K562 (cell line): ENCODE measurements at regions not wholly inside any gene's neighbourhood (a gene's known extent, or its start where the extent isn't known, plus 50 kb on each side); places are given as distances from the start of the nearest gene placed in this dataset.

Source experiments
- HCFC1 ChIP-seq: IDR thresholded peaks from 2 replicates; pipeline ENCODE4 v1.6.1; 2012; ENCODE audit warnings: low read depth, low read length, improper control_type of control experiment
- RBM14 ChIP-seq: fragments of 200-400 bp; formaldehyde crosslinking; IDR thresholded peaks from 2 replicates; pipeline ENCODE4 v1.6.1; 2018; ENCODE audit warnings: low read depth, mild to moderate bottlenecking, low read length, moderate library complexity, borderline replicate concordance; ENCODE audit not compliant: insufficient read depth
- RUNX1 ChIP-seq: sonication (generic); IDR thresholded peaks from 2 replicates; pipeline ENCODE4 v1.6.1; 2016; ENCODE audit warnings: antibody characterized with exemption, low read depth
- SIX5 ChIP-seq, 2 experiments: IDR thresholded peaks; 2 replicates each; pipeline ENCODE4 v1.6.1; 2011; ENCODE audit warnings: low read length in 2 of 2, borderline replicate concordance in 1 of 2, low read depth in 1 of 2, mild to moderate bottlenecking in 1 of 2, moderate library complexity in 1 of 2; ENCODE audit not compliant: insufficient read depth in 1 of 2
- ZKSCAN8 ChIP-seq: fragments of 200-800 bp; sonication (Bioruptor generic); IDR thresholded peaks from 2 replicates; pipeline ENCODE4 v1.6.1; 2016; ENCODE audit warnings: missing genetic modification characterization, missing compliant biosample characterization
- TF ChIP-seq, protein P1 (sequence below): fragments of 250-450 bp; sonication (Bioruptor Pico); IDR thresholded peaks from 2 replicates; pipeline ENCODE4 v1.8.0; 2022; ENCODE audit warnings: inconsistent platforms, mild to moderate bottlenecking, moderate library complexity, borderline replicate concordance
- TF ChIP-seq, protein P2 (sequence below): sonication (generic); formaldehyde crosslinking; IDR thresholded peaks from 2 replicates; pipeline ENCODE4 v1.8.0; 2023; ENCODE audit warnings: missing genetic modification reagents, mild to moderate bottlenecking, borderline replicate concordance

DNA sequence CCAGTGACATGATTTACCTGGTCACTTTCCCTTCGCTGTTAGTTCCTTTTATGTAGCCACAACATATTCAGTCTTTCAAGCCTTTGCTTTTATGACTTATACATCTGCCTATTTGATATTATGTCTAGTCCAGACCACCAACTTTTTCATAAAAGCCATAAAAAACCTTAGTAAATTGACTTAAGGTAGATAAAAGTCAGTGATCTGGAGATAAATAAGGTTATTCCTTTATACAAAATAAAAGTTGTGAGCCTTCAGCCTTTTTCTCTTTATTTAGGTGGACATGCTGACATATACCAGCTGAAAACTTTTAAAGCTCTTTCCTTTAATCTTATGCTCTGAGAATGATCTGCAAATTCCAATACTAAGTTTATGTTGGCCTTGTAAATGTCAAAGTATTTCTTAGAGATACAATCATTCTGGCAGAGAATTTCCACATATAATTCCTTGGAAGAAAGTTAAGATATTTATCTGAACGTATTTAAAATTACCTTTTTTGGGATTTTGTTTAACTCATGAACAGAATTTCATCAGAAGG lies 690.4 kb upstream of the CHORDC1 start (continued):
- TF ChIP-seq, protein P1, sequence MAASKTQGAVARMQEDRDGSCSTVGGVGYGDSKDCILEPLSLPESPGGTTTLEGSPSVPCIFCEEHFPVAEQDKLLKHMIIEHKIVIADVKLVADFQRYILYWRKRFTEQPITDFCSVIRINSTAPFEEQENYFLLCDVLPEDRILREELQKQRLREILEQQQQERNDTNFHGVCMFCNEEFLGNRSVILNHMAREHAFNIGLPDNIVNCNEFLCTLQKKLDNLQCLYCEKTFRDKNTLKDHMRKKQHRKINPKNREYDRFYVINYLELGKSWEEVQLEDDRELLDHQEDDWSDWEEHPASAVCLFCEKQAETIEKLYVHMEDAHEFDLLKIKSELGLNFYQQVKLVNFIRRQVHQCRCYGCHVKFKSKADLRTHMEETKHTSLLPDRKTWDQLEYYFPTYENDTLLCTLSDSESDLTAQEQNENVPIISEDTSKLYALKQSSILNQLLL (CRISPR knock-in tag): no peak
- no peak for TF ChIP-seq SIX5 (IDR thresholded peaks at IDR 0.05; ENCODE audit: borderline replicate concordance in 1 of 2, insufficient read depth in 1 of 2, low read depth in 1 of 2, low read length in 2 of 2)
- TF ChIP-seq, protein P2, sequence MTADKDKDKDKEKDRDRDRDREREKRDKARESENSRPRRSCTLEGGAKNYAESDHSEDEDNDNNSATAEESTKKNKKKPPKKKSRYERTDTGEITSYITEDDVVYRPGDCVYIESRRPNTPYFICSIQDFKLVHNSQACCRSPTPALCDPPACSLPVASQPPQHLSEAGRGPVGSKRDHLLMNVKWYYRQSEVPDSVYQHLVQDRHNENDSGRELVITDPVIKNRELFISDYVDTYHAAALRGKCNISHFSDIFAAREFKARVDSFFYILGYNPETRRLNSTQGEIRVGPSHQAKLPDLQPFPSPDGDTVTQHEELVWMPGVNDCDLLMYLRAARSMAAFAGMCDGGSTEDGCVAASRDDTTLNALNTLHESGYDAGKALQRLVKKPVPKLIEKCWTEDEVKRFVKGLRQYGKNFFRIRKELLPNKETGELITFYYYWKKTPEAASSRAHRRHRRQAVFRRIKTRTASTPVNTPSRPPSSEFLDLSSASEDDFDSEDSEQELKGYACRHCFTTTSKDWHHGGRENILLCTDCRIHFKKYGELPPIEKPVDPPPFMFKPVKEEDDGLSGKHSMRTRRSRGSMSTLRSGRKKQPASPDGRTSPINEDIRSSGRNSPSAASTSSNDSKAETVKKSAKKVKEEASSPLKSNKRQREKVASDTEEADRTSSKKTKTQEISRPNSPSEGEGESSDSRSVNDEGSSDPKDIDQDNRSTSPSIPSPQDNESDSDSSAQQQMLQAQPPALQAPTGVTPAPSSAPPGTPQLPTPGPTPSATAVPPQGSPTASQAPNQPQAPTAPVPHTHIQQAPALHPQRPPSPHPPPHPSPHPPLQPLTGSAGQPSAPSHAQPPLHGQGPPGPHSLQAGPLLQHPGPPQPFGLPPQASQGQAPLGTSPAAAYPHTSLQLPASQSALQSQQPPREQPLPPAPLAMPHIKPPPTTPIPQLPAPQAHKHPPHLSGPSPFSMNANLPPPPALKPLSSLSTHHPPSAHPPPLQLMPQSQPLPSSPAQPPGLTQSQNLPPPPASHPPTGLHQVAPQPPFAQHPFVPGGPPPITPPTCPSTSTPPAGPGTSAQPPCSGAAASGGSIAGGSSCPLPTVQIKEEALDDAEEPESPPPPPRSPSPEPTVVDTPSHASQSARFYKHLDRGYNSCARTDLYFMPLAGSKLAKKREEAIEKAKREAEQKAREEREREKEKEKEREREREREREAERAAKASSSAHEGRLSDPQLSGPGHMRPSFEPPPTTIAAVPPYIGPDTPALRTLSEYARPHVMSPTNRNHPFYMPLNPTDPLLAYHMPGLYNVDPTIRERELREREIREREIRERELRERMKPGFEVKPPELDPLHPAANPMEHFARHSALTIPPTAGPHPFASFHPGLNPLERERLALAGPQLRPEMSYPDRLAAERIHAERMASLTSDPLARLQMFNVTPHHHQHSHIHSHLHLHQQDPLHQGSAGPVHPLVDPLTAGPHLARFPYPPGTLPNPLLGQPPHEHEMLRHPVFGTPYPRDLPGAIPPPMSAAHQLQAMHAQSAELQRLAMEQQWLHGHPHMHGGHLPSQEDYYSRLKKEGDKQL (CRISPR knock-in tag): no peak
- TF ChIP-seq RUNX1: no peak
- no peak for TF ChIP-seq HCFC1
- no peak for TF ChIP-seq ZKSCAN8 (CRISPR knock-in tag)
- no peak for TF ChIP-seq RBM14
- TF ChIP-seq, all 486 proteins: peak for 0
